ENCODE measurements at regions not wholly inside any gene's neighbourhood (a gene's known extent, or its start where the extent isn't known, plus 50 kb on each side); places are given as distances from the start of the nearest gene placed in this dataset.

- intact Hi-C loops (cut with DNase I) = no loop called here
- peaks cover 57% of the 10 kb centered on the region for H3K27me3 ChIP-seq (ENCODE audit: low read depth)
- no peaks in the 10 kb centered on the region for H3K36me3 ChIP-seq
- peaks cover 12% of the 10 kb centered on the region for H3K4me1 ChIP-seq
- no peaks in the 10 kb centered on the region for H3K9me3 ChIP-seq
- ATAC-seq = peak; percentile 80 to 85
- no peak overlapping the region for H3K27ac ChIP-seq
- TF ChIP-seq CTCF (IDR thresholded peaks at IDR 0.05) = no peak
- peak overlapping the region; percentile 50 for H3K4me3 ChIP-seq
- DNase-seq = peak; percentile 76
Observed at GRCh38 chr17:73901661-73902415, 257.6 kb upstream of the SDK2 start.

GRCh38 chr17:73902416-73903181 is 258.4 kb upstream of the SDK2 start:
- ATAC-seq (no peak), DNase-seq (no peak)
- no peak for TF ChIP-seq CTCF (IDR thresholded peaks at IDR 0.05)
- H3K4me1 ChIP-seq = peaks cover 12% of the 10 kb centered on the region
- no peak overlapping the region for H3K27ac ChIP-seq
- H3K4me3 ChIP-seq = peak overlapping the region; percentile 50
- peaks cover 61% of the 10 kb centered on the region for H3K27me3 ChIP-seq (ENCODE audit: low read depth)
- intact Hi-C loops (cut with DNase I) = no loop called here
- no peaks in the 10 kb centered on the region for H3K9me3 ChIP-seq
- no peaks in the 10 kb centered on the region for H3K36me3 ChIP-seq

- Histone ChIP-seq H3K9me3 (no peaks in the 10 kb centered on the region), H3K4me3 (no peak overlapping the region), H3K4me1 (peaks cover 5% of the 10 kb centered on the region), H3K27me3 (ENCODE audit: low read depth) (peaks cover 46% of the 10 kb centered on the region), H3K27ac (no peak overlapping the region), H3K36me3 (no peaks in the 10 kb centered on the region)
- DNase-seq (no peak), ATAC-seq (no peak)
- no peak for TF ChIP-seq CTCF (IDR thresholded peaks at IDR 0.05)
- intact Hi-C loops (cut with DNase I) = no loop called here
Observed at GRCh38 chr17:73906896-73907870, 262.9 kb upstream of the SDK2 start.

- Histone ChIP-seq H3K27me3 (ENCODE audit: low read depth) (peaks cover 41% of the 10 kb centered on the region), H3K4me1 (no peaks in the 10 kb centered on the region), H3K27ac (no peak overlapping the region), H3K4me3 (no peak overlapping the region), H3K9me3 (no peaks in the 10 kb centered on the region), H3K36me3 (no peaks in the 10 kb centered on the region)
- TF ChIP-seq CTCF (IDR thresholded peaks at IDR 0.05) = no peak
- no peak for DNase-seq
- no peak for ATAC-seq
- intact Hi-C loops (cut with DNase I) = no loop called here
Observed at GRCh38 chr17:73909186-73909585, 264.9 kb upstream of the SDK2 start.

GRCh38 chr17:73910206-73910605 is 266.0 kb upstream of the SDK2 start:
- no peak overlapping the region for H3K27ac ChIP-seq
- no peak for ATAC-seq
- no peak for TF ChIP-seq CTCF (IDR thresholded peaks at IDR 0.05)
- H3K4me3 ChIP-seq = no peak overlapping the region
- no peaks in the 10 kb centered on the region for H3K4me1 ChIP-seq
- no peaks in the 10 kb centered on the region for H3K9me3 ChIP-seq
- DNase-seq = no peak
- H3K36me3 ChIP-seq = no peaks in the 10 kb centered on the region
- peaks cover 37% of the 10 kb centered on the region for H3K27me3 ChIP-seq (ENCODE audit: low read depth)
- intact Hi-C loops (cut with DNase I) = no loop called here
